ENCODE measurements at regions not wholly inside any gene's neighbourhood (a gene's known extent, or its start where the extent isn't known, plus 50 kb on each side); places are given as distances from the start of the nearest gene placed in this dataset.

GRCh38 chr5:67537439-67538148 lies 341.0 kb upstream of the CD180 start:
- Histone ChIP-seq H3K36me3 (no peaks in the 10 kb centered on the region), H3K9me3 (no peaks in the 10 kb centered on the region), H3K27me3 (no peaks in the 10 kb centered on the region), H3K27ac (peak overlapping the region in 2 of 4 donors; percentile 2 to 57), H3K4me1 (peaks cover 0 to 4% (median 0%) of the 10 kb centered on the region in 4 donors), H3K4me3 (peak overlapping the region in 2 of 4 donors; percentile 8 to 14)
- DNase-seq = no peak
- no peak for TF ChIP-seq POLR2A (IDR thresholded peaks at IDR 0.05)
- TF ChIP-seq, protein P1, sequence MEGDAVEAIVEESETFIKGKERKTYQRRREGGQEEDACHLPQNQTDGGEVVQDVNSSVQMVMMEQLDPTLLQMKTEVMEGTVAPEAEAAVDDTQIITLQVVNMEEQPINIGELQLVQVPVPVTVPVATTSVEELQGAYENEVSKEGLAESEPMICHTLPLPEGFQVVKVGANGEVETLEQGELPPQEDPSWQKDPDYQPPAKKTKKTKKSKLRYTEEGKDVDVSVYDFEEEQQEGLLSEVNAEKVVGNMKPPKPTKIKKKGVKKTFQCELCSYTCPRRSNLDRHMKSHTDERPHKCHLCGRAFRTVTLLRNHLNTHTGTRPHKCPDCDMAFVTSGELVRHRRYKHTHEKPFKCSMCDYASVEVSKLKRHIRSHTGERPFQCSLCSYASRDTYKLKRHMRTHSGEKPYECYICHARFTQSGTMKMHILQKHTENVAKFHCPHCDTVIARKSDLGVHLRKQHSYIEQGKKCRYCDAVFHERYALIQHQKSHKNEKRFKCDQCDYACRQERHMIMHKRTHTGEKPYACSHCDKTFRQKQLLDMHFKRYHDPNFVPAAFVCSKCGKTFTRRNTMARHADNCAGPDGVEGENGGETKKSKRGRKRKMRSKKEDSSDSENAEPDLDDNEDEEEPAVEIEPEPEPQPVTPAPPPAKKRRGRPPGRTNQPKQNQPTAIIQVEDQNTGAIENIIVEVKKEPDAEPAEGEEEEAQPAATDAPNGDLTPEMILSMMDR (IDR thresholded peaks at IDR 0.05) = no peak

- Histone ChIP-seq H3K27me3 (no peaks in the 10 kb centered on the region), H3K4me1 (peaks cover 0 to 4% (median 0%) of the 10 kb centered on the region in 4 donors), H3K9me3 (no peaks in the 10 kb centered on the region), H3K27ac (no peak overlapping the region), H3K36me3 (no peaks in the 10 kb centered on the region), H3K4me3 (no peak overlapping the region)
- TF ChIP-seq, protein P1 (IDR thresholded peaks at IDR 0.05) = no peak
- TF ChIP-seq POLR2A (IDR thresholded peaks at IDR 0.05) = no peak
- no peak for DNase-seq
Observed at GRCh38 chr5:67536866-67537265, 340.3 kb upstream of the CD180 start.

GRCh38 chr5:67530609-67531255 lies 334.1 kb upstream of the CD180 start:
- H3K27me3 ChIP-seq = no peaks in the 10 kb centered on the region
- DNase-seq = no peak
- no peaks in the 10 kb centered on the region for H3K9me3 ChIP-seq
- no peak overlapping the region for H3K27ac ChIP-seq
- no peak overlapping the region for H3K4me3 ChIP-seq
- no peaks in the 10 kb centered on the region for H3K36me3 ChIP-seq
- no peaks in the 10 kb centered on the region for H3K4me1 ChIP-seq
- TF ChIP-seq, protein P1 (IDR thresholded peaks at IDR 0.05) = no peak
- TF ChIP-seq POLR2A (IDR thresholded peaks at IDR 0.05) = no peak

GRCh38 chr5:67528953-67529352 lies 332.4 kb upstream of the CD180 start:
- DNase-seq = no peak
- no peaks in the 10 kb centered on the region for H3K27me3 ChIP-seq
- no peaks in the 10 kb centered on the region for H3K9me3 ChIP-seq
- H3K27ac ChIP-seq = no peak overlapping the region
- no peaks in the 10 kb centered on the region for H3K4me1 ChIP-seq
- no peaks in the 10 kb centered on the region for H3K36me3 ChIP-seq
- TF ChIP-seq, protein P1 (IDR thresholded peaks at IDR 0.05) = no peak
- TF ChIP-seq POLR2A (IDR thresholded peaks at IDR 0.05) = no peak
- H3K4me3 ChIP-seq = no peak overlapping the region

DNA sequence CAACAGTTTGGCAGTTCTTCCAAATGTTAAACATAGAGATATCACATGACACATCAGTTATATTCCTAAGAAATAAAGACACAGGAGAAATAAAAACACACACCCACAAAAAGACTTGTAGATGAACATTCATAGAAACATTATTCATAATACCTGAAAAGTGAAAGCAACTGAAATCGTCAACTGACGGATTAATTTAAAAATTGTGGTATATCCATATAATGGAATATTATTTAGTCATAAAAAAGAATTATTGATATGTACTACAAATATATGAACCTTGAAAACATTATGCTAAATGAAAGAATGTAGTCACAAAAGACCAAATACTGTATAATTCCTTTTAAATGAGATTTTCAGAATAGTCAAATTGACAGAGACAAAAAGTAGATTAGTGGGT lies 330.2 kb upstream of the CD180 start:
- Histone ChIP-seq H3K36me3 (no peaks in the 10 kb centered on the region), H3K9me3 (no peaks in the 10 kb centered on the region), H3K4me3 (no peak overlapping the region), H3K27ac (no peak overlapping the region), H3K4me1 (no peaks in the 10 kb centered on the region), H3K27me3 (no peaks in the 10 kb centered on the region)
- no peak for TF ChIP-seq POLR2A (IDR thresholded peaks at IDR 0.05)
- TF ChIP-seq, protein P1 (IDR thresholded peaks at IDR 0.05) = no peak
- no peak for DNase-seq

All from Peyer's patch (tissue), 4 donors.